ENCODE measurements at regions not wholly inside any gene's neighbourhood (a gene's known extent, or its start where the extent isn't known, plus 50 kb on each side); places are given as distances from the start of the nearest gene placed in this dataset.

DNA sequence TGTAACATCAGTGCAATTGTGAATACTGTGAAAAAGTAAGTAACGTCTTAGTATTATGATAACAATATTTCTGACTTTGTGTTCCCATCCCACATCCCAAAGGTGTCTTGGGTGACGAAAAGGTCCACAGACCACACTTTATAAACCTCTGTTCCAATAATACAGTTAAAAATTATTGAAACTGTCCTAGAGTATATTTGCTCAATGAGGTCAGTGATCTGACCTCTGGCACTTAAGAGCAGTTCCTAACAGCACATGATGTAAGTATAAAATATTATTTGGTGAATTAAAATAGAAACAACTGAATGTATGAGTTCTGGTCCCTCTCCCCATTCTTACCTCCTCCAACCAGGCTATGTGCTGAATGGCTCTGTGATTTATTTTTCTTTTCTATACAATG lies 566.4 kb upstream of the MMS22L start:
- ChIA-PET CTCF (no interaction called here), POLR2A (no interaction called here), RAD21 (ENCODE audit: low non-redundant PET in 1 of 2, low total read pairs in 2 of 2, uncharacterized antibody in 2 of 2, unreplicated experiment in 2 of 2) (no interaction called here)
- no peak for ATAC-seq
- Histone ChIP-seq H3K4me3 (replicated peaks in 1 of 2; ENCODE audit: low read depth in 1 of 2, low read length in 2 of 2) (no peak overlapping the region), H3K9ac (ENCODE audit: low read length) (no peak overlapping the region), H3K27ac (ENCODE audit: low read depth, low read length) (no peak overlapping the region), H3K79me2 (ENCODE audit: insufficient read depth, low read length) (no peaks in the 10 kb centered on the region), H3K9me3 (ENCODE audit: control insufficient read depth in 1 of 2, insufficient read depth in 1 of 2, low read depth in 1 of 2, low read length in 2 of 2) (no peaks in the 10 kb centered on the region), H3K9me2 (ENCODE audit: insufficient read depth) (no peaks in the 10 kb centered on the region), H3K27me3 (ENCODE audit: insufficient read depth, low read length) (peaks cover 26% of the 10 kb centered on the region), H4K20me1 (ENCODE audit: insufficient read depth) (0 out of 2 replicates have a peak, but pooled peaks cover 3% of the 10 kb centered on the region), H3K4me1 (ENCODE audit: control insufficient read depth in 1 of 2, insufficient read depth in 2 of 2, low read length in 2 of 2) (no peaks in the 10 kb centered on the region), H3K36me3 (ENCODE audit: control insufficient read depth in 1 of 2, insufficient read depth in 2 of 2, low read length in 2 of 2) (no peaks in the 10 kb centered on the region), H3K4me2 (ENCODE audit: low read length) (no peak overlapping the region), H2AFZ (ENCODE audit: low read depth, low read length, poor library complexity, severe bottlenecking) (no peak overlapping the region)
- DNase-seq (ENCODE audit: low read depth, low spot score) = no peak
- BruUV-seq (replicated peaks) = no TSS peak
- TF ChIP-seq TCF7L2 (IDR thresholded peaks at IDR 0.05; ENCODE audit: borderline replicate concordance, extremely low read depth, insufficient read depth, insufficient read length) (no peak), REST (IDR thresholded peaks at IDR 0.05; ENCODE audit: low read depth) (no peak), ZNF274 (IDR thresholded peaks at IDR 0.05; ENCODE audit: low read depth, low read length) (no peak), SP1 (IDR thresholded peaks at IDR 0.05; ENCODE audit: low read depth) (no peak), EZH2 (IDR thresholded peaks at IDR 0.05) (no peak)
- intact Hi-C loops (cut with micrococcal nuclease) = no loop called here

Measured in HCT116 (cell line).